ENCODE measurements at regions not wholly inside any gene's neighbourhood (a gene's known extent, or its start where the extent isn't known, plus 50 kb on each side); places are given as distances from the start of the nearest gene placed in this dataset.
"Not testable (repeated sequence)": the region's sequence is repeated elsewhere in the genome, so short reads cannot be mapped to it uniquely, and the experiment has no call there.

GRCh38 chr7:112654322-112655216 lies 135.6 kb downstream of the TMEM168 start:
- ATAC-seq = no peak
- intact Hi-C loops (cut with DNase I) = no loop called here
- DNase-seq (ENCODE audit: missing footprints) = no peak

DNA sequence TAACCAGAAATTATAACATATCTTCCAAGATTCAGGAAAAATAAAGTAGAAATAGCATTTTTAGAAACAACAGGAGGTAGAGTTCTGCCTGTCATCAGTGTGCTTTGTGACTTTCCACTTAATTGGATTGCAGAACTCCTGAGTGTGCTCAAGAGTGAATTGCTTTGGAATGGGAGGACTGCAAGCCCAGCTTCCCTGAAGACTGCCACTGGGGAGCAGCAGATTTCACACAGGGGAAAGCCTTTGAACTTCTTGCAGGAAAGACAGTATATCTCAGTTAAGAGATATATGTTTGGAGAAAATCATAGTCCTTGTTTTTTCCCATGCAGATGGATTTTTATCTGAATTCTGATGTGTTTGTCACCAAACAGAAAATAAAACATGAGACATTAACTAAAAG lies 124.5 kb downstream of the TMEM168 start:
- ATAC-seq = no peak
- intact Hi-C loops (cut with DNase I) = loop anchor here (5.0 kb wide), 2 partner anchors 122 to 232 kb away; no protein-coding TSS in a partner anchor
- DNase-seq (ENCODE audit: missing footprints) = no peak

GRCh38 chr7:112668561-112668960 lies 121.6 kb downstream of the TMEM168 start:
- no peak for ATAC-seq
- intact Hi-C loops (cut with DNase I) = loop anchor here (5.0 kb wide), 2 partner anchors 119 to 229 kb away; no protein-coding TSS in a partner anchor
- DNase-seq (ENCODE audit: missing footprints) = no peak

DNA sequence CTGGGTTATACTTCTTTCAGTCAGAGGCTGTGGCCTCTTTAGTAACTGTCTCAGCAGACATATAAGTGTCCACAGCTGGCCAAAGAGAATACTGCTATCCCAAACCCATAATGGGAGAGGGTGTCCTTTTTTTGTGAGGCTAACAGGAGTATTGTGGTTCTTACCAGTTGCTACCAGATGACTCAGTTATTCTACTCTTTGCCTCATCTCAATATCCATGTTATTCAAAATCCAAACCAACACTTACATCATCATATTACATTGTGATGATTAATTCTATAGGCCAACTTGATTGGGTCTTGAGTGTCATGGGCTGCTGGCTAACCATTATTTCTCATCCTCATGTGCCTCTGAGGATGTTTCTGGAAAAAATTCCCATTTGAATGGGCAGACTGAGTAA lies 120.9 kb downstream of the TMEM168 start:
- ATAC-seq = no peak
- no peak for DNase-seq (ENCODE audit: missing footprints)
- intact Hi-C loops (cut with DNase I) = loop anchor here (5.0 kb wide), 2 partner anchors 118 to 228 kb away; no protein-coding TSS in a partner anchor

DNA sequence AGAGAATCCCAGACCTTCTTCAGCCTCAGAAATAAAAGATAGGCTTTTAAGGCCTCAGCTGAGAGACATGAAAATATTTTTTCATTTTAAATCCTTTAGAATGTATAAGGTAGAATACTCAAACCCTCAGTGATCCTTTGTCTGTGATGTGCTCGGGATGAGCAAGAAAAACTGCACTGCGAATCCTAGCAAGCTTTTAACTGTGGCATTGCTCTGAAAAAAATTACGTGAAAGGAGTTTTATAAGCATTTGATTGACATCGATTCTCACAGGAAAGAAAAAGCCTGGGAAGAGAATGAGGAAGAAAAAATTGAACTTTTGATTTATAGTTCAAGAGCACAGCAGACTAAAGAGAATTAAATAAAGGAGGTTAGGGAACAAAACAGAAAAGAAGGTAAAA lies 120.0 kb downstream of the TMEM168 start:
- DNase-seq (ENCODE audit: missing footprints) (no peak), ATAC-seq (no peak)
- intact Hi-C loops (cut with DNase I) = no loop called here

DNA sequence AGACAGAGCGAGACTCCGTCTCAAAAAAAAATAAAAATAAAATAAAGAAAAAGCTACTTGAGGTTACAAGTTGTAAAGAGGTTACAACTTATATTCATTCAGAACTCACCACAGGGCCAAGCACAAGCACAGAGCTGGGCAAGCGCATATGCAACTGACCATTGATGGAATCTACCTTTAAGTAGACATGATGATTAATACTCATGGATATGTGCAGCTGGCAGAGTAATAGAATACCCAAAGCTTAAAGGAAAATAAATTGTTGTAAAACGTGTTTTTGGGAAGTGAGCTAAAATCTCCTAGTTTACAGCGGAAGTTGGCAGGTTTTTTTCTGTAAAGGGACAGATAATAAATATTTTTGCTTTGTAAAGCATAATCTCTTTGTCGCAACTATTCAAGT lies 111.6 kb downstream of the TMEM168 start:
- ATAC-seq = no peak
- no peak for DNase-seq (ENCODE audit: missing footprints)
- intact Hi-C loops (cut with DNase I) = no loop called here

DNA sequence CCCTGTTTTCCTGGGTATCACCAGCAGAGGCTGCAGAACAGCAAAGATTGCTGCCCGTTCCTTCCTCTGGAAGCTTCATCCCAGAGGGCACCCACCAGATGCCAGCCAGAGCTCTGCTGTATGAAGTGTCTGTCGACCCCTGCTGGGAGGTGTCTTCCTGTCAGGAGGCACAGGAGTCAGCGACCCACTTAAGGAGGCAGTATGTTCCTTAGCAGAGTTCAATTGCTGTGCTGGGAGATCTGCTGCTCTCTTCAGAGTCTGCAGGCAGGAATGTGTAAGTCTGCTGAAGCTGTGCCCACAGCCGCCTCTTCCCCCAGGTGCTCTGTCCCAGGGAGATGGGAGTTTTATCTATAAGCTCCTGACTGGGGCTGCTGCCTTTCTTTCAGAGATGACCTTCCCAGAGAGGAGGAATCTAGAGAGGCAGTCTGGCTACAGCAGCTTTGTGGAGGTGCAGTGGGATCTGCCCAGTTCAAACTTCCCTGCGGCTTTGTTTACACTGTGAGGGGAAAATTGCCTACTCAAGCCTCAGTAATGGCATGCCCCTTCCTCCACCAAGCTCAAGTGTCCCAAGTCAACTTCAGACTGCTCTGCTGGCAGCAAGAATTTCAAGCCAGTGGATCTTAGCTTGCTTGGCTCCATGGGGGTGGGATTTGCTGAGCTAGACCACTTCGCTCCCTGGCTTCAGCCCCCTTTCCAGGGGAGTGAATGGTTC lies 100.6 kb downstream of the TMEM168 start:
- DNase-seq (ENCODE audit: missing footprints); intact Hi-C loops (cut with DNase I); ATAC-seq: not testable (repeated sequence)

GRCh38 chr7:112692333-112692732 lies 97.9 kb downstream of the TMEM168 start:
- no peak for DNase-seq (ENCODE audit: missing footprints)
- intact Hi-C loops (cut with DNase I) = no loop called here
- ATAC-seq = peak; percentile 73

DNA sequence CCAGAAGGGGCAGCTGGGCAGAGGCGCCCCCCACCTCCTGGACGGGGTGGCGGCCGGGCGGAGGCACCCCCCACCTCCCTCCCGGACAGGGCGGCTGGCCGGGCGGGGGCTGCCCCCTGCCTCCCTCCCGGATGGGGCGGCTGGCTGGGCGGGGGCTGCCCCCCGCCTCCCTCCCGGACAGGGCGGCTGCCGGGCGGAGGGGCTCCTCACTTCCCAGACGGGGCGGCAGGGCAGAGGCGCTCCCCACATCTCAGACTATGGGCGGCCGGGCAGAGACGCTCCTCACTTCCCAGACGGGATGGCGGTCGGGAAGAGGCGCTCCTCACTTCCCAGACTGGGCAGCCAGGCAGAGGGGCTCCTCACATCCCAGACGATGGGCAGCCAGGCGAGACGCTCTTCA lies 93.0 kb downstream of the TMEM168 start:
- DNase-seq (ENCODE audit: missing footprints); intact Hi-C loops (cut with DNase I); ATAC-seq: not testable (repeated sequence)

DNA sequence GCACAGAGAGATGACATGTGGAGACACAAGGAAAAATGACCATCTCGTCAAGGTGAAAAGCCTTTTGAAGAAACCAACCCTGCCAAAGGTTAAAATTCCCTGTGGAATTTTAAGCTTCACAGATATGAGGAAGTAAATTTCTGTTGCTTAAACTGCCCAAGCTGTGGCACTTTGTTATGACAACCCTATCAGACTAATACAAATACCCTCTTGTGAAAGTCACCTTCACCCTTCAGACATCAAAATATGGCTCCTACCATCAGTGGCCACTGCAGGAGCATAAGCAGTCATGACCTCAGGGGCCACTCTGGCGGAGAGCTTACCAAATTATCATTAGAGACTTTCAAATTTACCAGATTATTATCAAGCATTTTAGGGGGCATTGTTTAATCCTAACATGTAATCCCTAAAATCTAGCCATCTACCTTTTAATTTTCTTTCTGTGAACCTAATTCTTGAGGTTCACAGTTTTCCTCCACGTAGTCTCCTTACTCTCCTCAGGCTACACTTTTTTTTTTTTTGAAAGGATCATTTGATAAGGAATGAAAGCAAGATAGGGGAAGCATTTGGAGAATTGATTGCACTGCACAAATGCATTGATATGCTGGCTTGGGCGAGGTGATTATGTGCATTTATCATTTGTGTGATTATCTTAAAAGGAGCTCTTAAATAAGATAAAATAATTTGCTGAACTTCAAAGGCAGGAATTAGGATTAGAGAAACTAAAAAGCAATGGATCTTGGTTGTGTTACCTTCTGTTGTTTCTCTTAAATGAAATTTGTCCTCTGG lies 90.3 kb downstream of the TMEM168 start:
- intact Hi-C loops (cut with DNase I) = no loop called here
- ATAC-seq (peak; percentile 89), DNase-seq (ENCODE audit: missing footprints) (no peak)

- intact Hi-C loops (cut with DNase I) = no loop called here
- DNase-seq (ENCODE audit: missing footprints) (no peak), ATAC-seq (no peak)
Observed at GRCh38 chr7:112701456-112701855, 88.7 kb downstream of the TMEM168 start.

DNA sequence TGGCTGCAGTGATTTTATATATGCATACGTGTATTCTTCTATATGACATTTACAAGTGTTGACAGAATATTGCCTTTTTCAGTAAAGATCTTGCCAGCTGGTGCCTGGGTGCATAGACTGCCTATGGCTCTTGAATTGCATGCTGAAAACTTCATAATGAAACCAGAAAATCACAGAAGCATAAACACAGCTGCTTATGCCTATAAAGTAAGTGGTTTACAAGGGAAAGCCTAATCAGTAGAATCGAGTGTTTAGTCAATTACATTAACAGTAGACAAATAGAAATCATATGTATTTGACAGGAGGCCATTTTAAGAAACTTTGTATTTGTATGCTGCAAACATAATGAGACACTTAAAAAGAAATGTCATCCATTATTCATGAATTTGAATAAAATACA lies 82.5 kb downstream of the TMEM168 start:
- ATAC-seq (no peak), DNase-seq (ENCODE audit: missing footprints) (no peak)
- intact Hi-C loops (cut with DNase I) = no loop called here

GRCh38 chr7:112708236-112708635 lies 82.0 kb downstream of the TMEM168 start:
- intact Hi-C loops (cut with DNase I) = no loop called here

More at GRCh38 chr7:112708236-112708635, 82.0 kb downstream of the TMEM168 start:
- ATAC-seq (no peak), DNase-seq (ENCODE audit: missing footprints) (no peak)

Data from Right ventricle myocardium inferior (tissue), 1 donor.